H1 (cell line): ENCODE measurements at regions not wholly inside any gene's neighbourhood (a gene's known extent, or its start where the extent isn't known, plus 50 kb on each side); places are given as distances from the start of the nearest gene placed in this dataset.

Experiments
- CTCF ChIA-PET: fragments of 300-600 bp; sonication (Branson Sonifier 250); formaldehyde crosslinking; loops from one replicate; lab custom pipeline; 2021; ENCODE audit not compliant: partially characterized antibody; lab: Charles Lee
- POLR2A ChIA-PET: fragments of 300-600 bp; sonication (Branson Sonifier 250); formaldehyde crosslinking; loops from one replicate; lab custom pipeline; 2021; ENCODE audit warnings: inconsistent platforms; ENCODE audit not compliant: partially characterized antibody; lab: Charles Lee
- DNase-seq, 2 experiments: peaks; one replicate each; pipeline versions ENCODE4 v3.0.0 to v3.0.0-alpha.2; 2010 to 2022; ENCODE audit warnings: low spot score in 2 of 2, low read depth in 1 of 2, mixed read lengths in 1 of 2
- FAIRE-seq: peaks from 2 replicates; lab custom pipeline; 2011; peaks lifted over from hg19 to GRCh38; lab: Jason Lieb, UNC
- H2AFZ ChIP-seq: 2 replicates; pipeline ENCODE4 v1.8.1; 2012; ENCODE audit warnings: low read length, inconsistent platforms
- H2AK5ac ChIP-seq: 2 replicates; pipeline ENCODE4 v1.6.1; 2013; ENCODE audit warnings: low read depth, low read length
- H2BK120ac ChIP-seq: replicated peaks from 2 replicates; pipeline ENCODE3; 2013; ENCODE audit warnings: low read depth, low read length, inconsistent platforms
- H2BK12ac ChIP-seq: 2 replicates; pipeline ENCODE4 v1.6.1; 2013; ENCODE audit warnings: low read depth, low read length
- H2BK15ac ChIP-seq: 2 replicates; pipeline ENCODE4 v1.6.1; 2013; ENCODE audit warnings: low read length
- H2BK20ac ChIP-seq: 2 replicates; pipeline ENCODE4 v1.6.1; 2013; ENCODE audit warnings: low read length
- H2BK5ac ChIP-seq: 2 replicates; pipeline ENCODE4 v1.6.1; 2013; ENCODE audit warnings: low read depth, low read length
- H3K14ac ChIP-seq: 2 replicates; pipeline ENCODE4 v1.6.1; 2013; ENCODE audit warnings: inconsistent platforms; ENCODE audit not compliant: insufficient read length
- H3K18ac ChIP-seq: 2 replicates; pipeline ENCODE4 v1.6.1; 2013; ENCODE audit warnings: low read length; ENCODE audit errors: extremely low read depth
- H3K23ac ChIP-seq: 2 replicates; pipeline ENCODE4 v1.6.1; 2013; ENCODE audit warnings: inconsistent platforms; ENCODE audit not compliant: insufficient read length
- H3K23me2 ChIP-seq: 2 replicates; pipeline ENCODE4 v1.6.1; 2013; ENCODE audit warnings: low read depth, low read length
- H3K27ac ChIP-seq: 2 replicates; pipeline ENCODE4 v1.6.1; 2011; ENCODE audit warnings: low read depth, low read length, inconsistent platforms
- H3K27me3 ChIP-seq, 4 experiments: replicated peaks in 1 of 4; 1 replicate in 1 of 4; 2 replicates in 3 of 4; pipeline versions ENCODE4 v1.6.1 to v1.8.1; 2011 to 2013; ENCODE audit warnings: low read length in 3 of 4, mild to moderate bottlenecking in 3 of 4, inconsistent platforms in 2 of 4, mixed read lengths in 2 of 4, moderate library complexity in 1 of 4; ENCODE audit not compliant: control insufficient read depth in 3 of 4, insufficient read depth in 3 of 4; ENCODE audit errors: extremely low read depth in 1 of 4
- H3K36me3 ChIP-seq, 4 experiments: 2 replicates each; pipeline versions ENCODE4 v1.6.1 to v1.8.1; 2011 to 2013; ENCODE audit warnings: mild to moderate bottlenecking in 4 of 4, low read length in 3 of 4, moderate library complexity in 2 of 4, control low read depth in 1 of 4, inconsistent platforms in 1 of 4; ENCODE audit not compliant: insufficient read depth in 4 of 4, control insufficient read depth in 2 of 4
- H3K4ac ChIP-seq: replicated peaks from 2 replicates; pipeline ENCODE3; 2013; ENCODE audit warnings: low read length, low read depth, mixed read lengths, inconsistent platforms; ENCODE audit not compliant: insufficient read length
- H3K4me1 ChIP-seq, 4 experiments: replicated peaks in 1 of 4; 1 replicate in 1 of 4; 2 replicates in 3 of 4; pipeline versions ENCODE4 v1.6.1 to v1.8.1; 2011 to 2013; ENCODE audit warnings: low read length in 3 of 4, inconsistent platforms in 2 of 4, mixed read lengths in 1 of 4; ENCODE audit not compliant: insufficient read depth in 4 of 4, control insufficient read depth in 3 of 4
- H3K4me2 ChIP-seq, 2 experiments: 2 replicates each; pipeline versions ENCODE4 v1.6.1 to v1.8.1; 2011 to 2013; ENCODE audit warnings: low read depth in 2 of 2, low read length in 2 of 2, control low read depth in 1 of 2, inconsistent platforms in 1 of 2, mild to moderate bottlenecking in 1 of 2; ENCODE audit not compliant: insufficient read depth in 1 of 2
- H3K4me3 ChIP-seq, 4 experiments: fragments of 200-600, 300-600 bp in 1 of 4; sonication (generic), shearing (Covaris generic), sonication (Bioruptor Twin) in 1 of 4; 2 replicates each; pipeline versions ENCODE4 v1.5.1 to v1.8.1; 2011 to 2016; ENCODE audit warnings: low read length in 4 of 4, low read depth in 3 of 4, control low read depth in 2 of 4, inconsistent platforms in 2 of 4, mild to moderate bottlenecking in 2 of 4, mixed read lengths in 1 of 4, moderate library complexity in 1 of 4; ENCODE audit not compliant: insufficient read depth in 2 of 4; ENCODE audit errors: extremely low read depth in 1 of 4
- H3K56ac ChIP-seq: replicated peaks from 2 replicates; pipeline ENCODE3; 2013; ENCODE audit warnings: low read depth, mild to moderate bottlenecking, mixed read lengths, low read length, inconsistent platforms; ENCODE audit not compliant: insufficient read length
- H3K79me1 ChIP-seq: 2 replicates; pipeline ENCODE4 v1.6.1; 2013; ENCODE audit warnings: low read depth, low read length, control low read depth
- H3K79me2 ChIP-seq, 2 experiments: 2 replicates each; pipeline versions ENCODE4 v1.6.1 to v1.8.1; 2012 to 2013; ENCODE audit warnings: low read length in 2 of 2, mild to moderate bottlenecking in 2 of 2, inconsistent platforms in 1 of 2; ENCODE audit not compliant: insufficient read depth in 2 of 2, control insufficient read depth in 1 of 2
- H3K9ac ChIP-seq, 4 experiments: replicated peaks in 1 of 4; 1 replicate in 1 of 4; 2 replicates in 3 of 4; pipeline versions ENCODE4 v1.6.1 to v1.8.1; 2011 to 2013; ENCODE audit warnings: low read depth in 3 of 4, low read length in 3 of 4, control low read depth in 2 of 4, mild to moderate bottlenecking in 2 of 4, moderate library complexity in 2 of 4, inconsistent platforms in 1 of 4; ENCODE audit errors: extremely low read depth in 1 of 4
- H3K9me3 ChIP-seq, 2 experiments: 2 replicates each; pipeline versions ENCODE4 v1.6.1 to v1.8.1; 2012 to 2013; ENCODE audit warnings: mild to moderate bottlenecking in 2 of 2, moderate library complexity in 2 of 2, control low read depth in 1 of 2, inconsistent platforms in 1 of 2, low read depth in 1 of 2, low read length in 1 of 2, mixed read lengths in 1 of 2; ENCODE audit not compliant: insufficient read depth in 2 of 2
- H4K20me1 ChIP-seq, 2 experiments: replicated peaks in 1 of 2; 2 replicates each; pipeline versions ENCODE3 to v1.8.1; 2011 to 2013; ENCODE audit warnings: inconsistent platforms in 2 of 2, low read length in 2 of 2, mild to moderate bottlenecking in 1 of 2; ENCODE audit not compliant: insufficient read depth in 2 of 2, control insufficient read depth in 1 of 2
- H4K5ac ChIP-seq: 2 replicates; pipeline ENCODE4 v1.6.1; 2013; ENCODE audit warnings: low read length, low read depth, mixed read lengths, inconsistent platforms; ENCODE audit not compliant: insufficient read length
- H4K8ac ChIP-seq: 2 replicates; pipeline ENCODE4 v1.8.0; 2013; ENCODE audit warnings: mild to moderate bottlenecking, moderate library complexity, low read length, inconsistent platforms; ENCODE audit not compliant: insufficient read depth; ENCODE audit errors: extremely low read depth
- H4K91ac ChIP-seq: replicated peaks from 2 replicates; pipeline ENCODE3; 2013; ENCODE audit warnings: low read length, mixed read lengths, inconsistent platforms; ENCODE audit not compliant: insufficient read length
- FOSL1 ChIP-seq: IDR thresholded peaks from 2 replicates; pipeline ENCODE4 v1.6.1; 2011; ENCODE audit warnings: mild to moderate bottlenecking, low read depth, low read length, moderate library complexity; ENCODE audit not compliant: insufficient read depth
- WGBS, 2 experiments: shearing (Covaris generic) in 1 of 2; methylation state at CpG; one replicate each; pipeline versions ENCODE4 v1.1.6 to v1.1.7; 2013 to 2015; ENCODE audit warnings: low lambda C conversion rate in 2 of 2, mixed read lengths in 2 of 2, inconsistent platforms in 1 of 2, low coverage in 1 of 2, missing lambda C conversion rate in 1 of 2; ENCODE audit not compliant: insufficient replicate concordance in 2 of 2, insufficient coverage in 1 of 2, insufficient read length in 1 of 2; ENCODE audit errors: extremely low coverage in 1 of 2, missing lambda C conversion rate in 1 of 2; 5-methylcytosine and 5-hydroxymethylcytosine counted together
- TF ChIP-seq, protein P1 (sequence below): IDR thresholded peaks from 2 replicates; pipeline ENCODE4 v1.6.1; 2012; ENCODE audit warnings: low read length, inconsistent platforms

DNA sequence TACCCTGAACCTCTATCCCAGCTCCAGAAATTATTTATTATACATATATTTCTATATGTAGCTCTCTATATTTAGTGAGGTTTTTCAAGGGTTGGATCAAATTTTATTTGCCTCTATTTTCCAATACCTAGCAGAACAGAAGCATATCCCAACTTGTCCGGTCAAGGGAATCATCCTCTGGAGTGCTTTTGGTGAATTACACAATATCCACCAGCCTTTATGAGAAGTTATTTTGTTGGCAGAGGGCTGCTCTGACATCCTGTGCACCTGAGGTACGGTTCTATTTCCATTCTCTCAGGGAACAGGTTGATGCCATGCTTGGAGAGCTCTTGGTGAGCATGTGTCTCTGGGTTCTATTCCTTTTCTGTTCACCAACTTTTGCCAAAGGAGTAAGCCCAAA lies 1056.4 kb downstream of the GALC start:
- 88% methylated on average over 2 of the region's 2 CpGs; no CpG with 5 or more reads in 1 of the 2 experiments for WGBS, 2 experiments
- H3K4ac ChIP-seq, result no peak overlapping the region
- POLR2A ChIA-PET, result no interaction called here

More for the DNA sequence above, 1056.4 kb downstream of the GALC start:
- Histone ChIP-seq H3K9me3 (no peaks in the 10 kb centered on the region), H2BK120ac (no peak overlapping the region), H2BK15ac (no peak overlapping the region), H3K56ac (no peak overlapping the region)
- no peak for FAIRE-seq
- TF ChIP-seq, protein P1, sequence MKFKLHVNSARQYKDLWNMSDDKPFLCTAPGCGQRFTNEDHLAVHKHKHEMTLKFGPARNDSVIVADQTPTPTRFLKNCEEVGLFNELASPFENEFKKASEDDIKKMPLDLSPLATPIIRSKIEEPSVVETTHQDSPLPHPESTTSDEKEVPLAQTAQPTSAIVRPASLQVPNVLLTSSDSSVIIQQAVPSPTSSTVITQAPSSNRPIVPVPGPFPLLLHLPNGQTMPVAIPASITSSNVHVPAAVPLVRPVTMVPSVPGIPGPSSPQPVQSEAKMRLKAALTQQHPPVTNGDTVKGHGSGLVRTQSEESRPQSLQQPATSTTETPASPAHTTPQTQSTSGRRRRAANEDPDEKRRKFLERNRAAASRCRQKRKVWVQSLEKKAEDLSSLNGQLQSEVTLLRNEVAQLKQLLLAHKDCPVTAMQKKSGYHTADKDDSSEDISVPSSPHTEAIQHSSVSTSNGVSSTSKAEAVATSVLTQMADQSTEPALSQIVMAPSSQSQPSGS, result no peak
- no peak for TF ChIP-seq FOSL1
- TF ChIP-seq, all 59 proteins: peak for 0
- Histone ChIP-seq H2AFZ (no peak overlapping the region), H3K79me2 (no peaks in the 10 kb centered on the region), H3K18ac (no peak overlapping the region), H3K23ac (no peak overlapping the region), H2AK5ac (no peak overlapping the region), H2BK20ac (no peak overlapping the region), H4K20me1 (no peaks in the 10 kb centered on the region), H4K8ac (no peak overlapping the region), H3K4me1 (no peaks in the 10 kb centered on the region), H4K5ac (no peak overlapping the region), H2BK5ac (no peak overlapping the region), H3K36me3 (no peaks in the 10 kb centered on the region), H3K4me2 (no peak overlapping the region), H3K79me1 (no peaks in the 10 kb centered on the region), H3K27ac (no peak overlapping the region), H2BK12ac (no peak overlapping the region), H4K91ac (no peak overlapping the region), H3K4me3 (no peak overlapping the region), H3K9ac (no peak overlapping the region), H3K23me2 (no peaks in the 10 kb centered on the region), H3K14ac (no peak overlapping the region), H3K27me3 (no peaks in the 10 kb centered on the region)
- DNase-seq, result no peak
- CTCF ChIA-PET, result no interaction called here
